ENCODE measurements at regions not wholly inside any gene's neighbourhood (a gene's known extent, or its start where the extent isn't known, plus 50 kb on each side); places are given as distances from the start of the nearest gene placed in this dataset.
"Not testable (repeated sequence)": the region's sequence is repeated elsewhere in the genome, so short reads cannot be mapped to it uniquely, and the experiment has no call there.

GRCh38 chr17:77786740-77787505, 171.6 kb upstream of the TNRC6C start:
- no peak for DNase-seq

- DNase-seq, result no peak
Measured at GRCh38 chr17:77790143-77790829, 168.2 kb upstream of the TNRC6C start.

- no peak for DNase-seq
Measured at GRCh38 chr17:77792626-77793025, 165.9 kb upstream of the TNRC6C start.

- no peak for DNase-seq
Measured at GRCh38 chr17:77793146-77793970, 165.1 kb upstream of the TNRC6C start.

- no peak for DNase-seq
Measured at GRCh38 chr17:77793971-77794235, 164.6 kb upstream of the TNRC6C start.

- no peak for DNase-seq
Measured at GRCh38 chr17:77794846-77795245, 163.7 kb upstream of the TNRC6C start.

- no peak for DNase-seq
Measured at GRCh38 chr17:77795685-77796084, 162.8 kb upstream of the TNRC6C start.

- DNase-seq, result no peak
Measured at GRCh38 chr17:77796176-77796860, 162.2 kb upstream of the TNRC6C start.

GRCh38 chr17:77798031-77798430, 160.5 kb upstream of the TNRC6C start:
- DNase-seq, result no peak

GRCh38 chr17:77798481-77798880, 160.0 kb upstream of the TNRC6C start:
- no peak for DNase-seq

GRCh38 chr17:77800816-77801215, 157.7 kb upstream of the TNRC6C start:
- no peak for DNase-seq

- no peak for DNase-seq
Measured at GRCh38 chr17:77801545-77802332, 156.8 kb upstream of the TNRC6C start.

GRCh38 chr17:77802333-77802615, 156.2 kb upstream of the TNRC6C start:
- no peak for DNase-seq

- no peak for DNase-seq
Measured at GRCh38 chr17:77802811-77803220, 155.7 kb upstream of the TNRC6C start.

GRCh38 chr17:77803726-77804125, 154.8 kb upstream of the TNRC6C start:
- no peak for DNase-seq

GRCh38 chr17:77804796-77805426, 153.6 kb upstream of the TNRC6C start:
- DNase-seq, result no peak

- DNase-seq, result not testable (repeated sequence)
Measured at GRCh38 chr17:77805970-77806369, 152.5 kb upstream of the TNRC6C start.

GRCh38 chr17:77807051-77807745, 151.3 kb upstream of the TNRC6C start:
- DNase-seq, result no peak

- no peak for DNase-seq
Measured at GRCh38 chr17:77807746-77808441, 150.6 kb upstream of the TNRC6C start.

- DNase-seq, result no peak
Measured at GRCh38 chr17:77808686-77809425, 149.6 kb upstream of the TNRC6C start.

Measured in fibroblast of skin of right quadriceps (primary cell).